ENCODE measurements at regions not wholly inside any gene's neighbourhood (a gene's known extent, or its start where the extent isn't known, plus 50 kb on each side); places are given as distances from the start of the nearest gene placed in this dataset.

- DNase-seq: no peak
Observed at GRCh38 chr6:44627091-44627882, 239.8 kb downstream of the CDC5L start.

GRCh38 chr6:44627883-44628271 lies 240.4 kb downstream of the CDC5L start:
- Histone ChIP-seq H3K27ac (no peak overlapping the region), H3K27me3 (no peaks in the 10 kb centered on the region), H3K36me3 (no peaks in the 10 kb centered on the region), H3K4me3 (no peak overlapping the region), H3K9me3 (no peaks in the 10 kb centered on the region), H3K4me1 (ENCODE audit: insufficient read depth) (no peaks in the 10 kb centered on the region)
- intact Hi-C loops (cut with DNase I): no loop called here
- WGBS, 3 donors: 87 to 91% (median 89%) methylated on average over 7 of the region's 7 CpGs
- no peak for DNase-seq
- TF ChIP-seq CTCF (IDR thresholded peaks at IDR 0.05): no peak
- TF ChIP-seq EP300 (IDR thresholded peaks at IDR 0.05): no peak
- no peak for TF ChIP-seq POLR2A (IDR thresholded peaks at IDR 0.05)

More at GRCh38 chr6:44627091-44627882, 239.8 kb downstream of the CDC5L start:
- no peaks in the 10 kb centered on the region for H3K27me3 ChIP-seq
- H3K27ac ChIP-seq: no peak overlapping the region
- 73 to 83% (median 81%) methylated on average over 23 of the region's 23 CpGs for WGBS, 3 donors
- TF ChIP-seq EP300 (IDR thresholded peaks at IDR 0.05): no peak
- no peak for TF ChIP-seq POLR2A (IDR thresholded peaks at IDR 0.05)
- no peak for TF ChIP-seq CTCF (IDR thresholded peaks at IDR 0.05)
- H3K36me3 ChIP-seq: no peaks in the 10 kb centered on the region
- H3K4me3 ChIP-seq: no peak overlapping the region
- H3K4me1 ChIP-seq (ENCODE audit: insufficient read depth): no peaks in the 10 kb centered on the region
- intact Hi-C loops (cut with DNase I): no loop called here
- H3K9me3 ChIP-seq: no peaks in the 10 kb centered on the region

GRCh38 chr6:44628347-44628746 lies 240.8 kb downstream of the CDC5L start:
- no peak overlapping the region for H3K27ac ChIP-seq
- no peak for DNase-seq
- H3K36me3 ChIP-seq: no peaks in the 10 kb centered on the region
- WGBS, 3 donors: 59 to 81% (median 71%) methylated on average over 3 of the region's 3 CpGs
- TF ChIP-seq EP300 (IDR thresholded peaks at IDR 0.05): no peak
- TF ChIP-seq CTCF (IDR thresholded peaks at IDR 0.05): no peak
- H3K27me3 ChIP-seq: no peaks in the 10 kb centered on the region
- intact Hi-C loops (cut with DNase I): no loop called here
- H3K4me3 ChIP-seq: no peak overlapping the region
- no peaks in the 10 kb centered on the region for H3K9me3 ChIP-seq
- no peaks in the 10 kb centered on the region for H3K4me1 ChIP-seq (ENCODE audit: insufficient read depth)

GRCh38 chr6:44629636-44630035 lies 242.1 kb downstream of the CDC5L start:
- no peak for DNase-seq
- Histone ChIP-seq H3K36me3 (no peaks in the 10 kb centered on the region), H3K27me3 (no peaks in the 10 kb centered on the region), H3K27ac (no peak overlapping the region), H3K4me3 (no peak overlapping the region), H3K9me3 (no peaks in the 10 kb centered on the region), H3K4me1 (ENCODE audit: insufficient read depth) (no peaks in the 10 kb centered on the region)
- intact Hi-C loops (cut with DNase I): no loop called here
- TF ChIP-seq CTCF (IDR thresholded peaks at IDR 0.05): no peak
- TF ChIP-seq EP300 (IDR thresholded peaks at IDR 0.05): no peak
- no peak for TF ChIP-seq POLR2A (IDR thresholded peaks at IDR 0.05)
- WGBS, 3 donors: 17 to 35% (median 24%) methylated on average over 7 of the region's 7 CpGs
